ENCODE measurements at regions not wholly inside any gene's neighbourhood (a gene's known extent, or its start where the extent isn't known, plus 50 kb on each side); places are given as distances from the start of the nearest gene placed in this dataset.
A peak's percentile ranks its signal among the peaks of the same experiment; 100 is the strongest.

DNA sequence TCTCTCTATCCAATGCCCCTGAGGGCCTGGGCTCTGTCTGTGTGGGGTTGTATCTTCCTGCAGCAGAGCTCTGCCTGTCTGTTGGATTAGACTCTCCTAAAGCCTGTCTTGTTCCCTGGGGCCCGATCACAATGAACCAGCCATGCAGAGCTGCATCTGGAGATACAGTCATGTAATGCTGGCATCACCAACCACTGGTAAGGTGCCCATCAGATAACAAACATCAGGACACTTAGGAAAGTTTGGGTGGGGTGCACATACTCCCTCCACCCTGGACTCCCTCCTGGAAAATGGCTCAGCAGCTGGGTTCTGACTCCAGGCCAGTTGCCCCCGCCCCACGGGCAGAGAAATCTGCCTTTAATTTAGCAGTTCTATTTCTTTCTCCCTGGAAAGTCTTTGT, 61.3 kb upstream of the BRD7 start:
- intact Hi-C loops (cut with DNase I): no loop called here
- DNase-seq: no peak

DNA sequence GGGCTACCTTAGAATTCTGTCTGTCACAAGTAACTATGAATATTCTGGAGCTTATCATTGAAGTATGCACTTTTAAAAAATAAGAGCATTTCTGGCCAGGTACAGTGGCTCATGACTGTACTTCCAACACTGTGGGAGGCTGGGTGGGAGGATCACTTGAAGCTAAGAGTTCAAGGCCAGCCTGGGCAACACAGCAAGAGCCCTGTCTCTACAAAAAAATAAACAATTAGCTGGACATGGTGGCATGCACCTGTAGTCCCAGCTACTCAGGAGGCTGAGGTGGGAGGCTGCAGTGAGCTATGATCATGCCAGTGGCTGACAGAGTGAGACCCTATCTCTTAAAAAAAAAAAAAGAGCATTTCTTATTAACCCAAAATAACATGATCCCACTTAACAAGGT, 60.0 kb upstream of the BRD7 start:
- intact Hi-C loops (cut with DNase I): no loop called here
- peak in 1 of 42 donors; percentile 13 for DNase-seq

DNA sequence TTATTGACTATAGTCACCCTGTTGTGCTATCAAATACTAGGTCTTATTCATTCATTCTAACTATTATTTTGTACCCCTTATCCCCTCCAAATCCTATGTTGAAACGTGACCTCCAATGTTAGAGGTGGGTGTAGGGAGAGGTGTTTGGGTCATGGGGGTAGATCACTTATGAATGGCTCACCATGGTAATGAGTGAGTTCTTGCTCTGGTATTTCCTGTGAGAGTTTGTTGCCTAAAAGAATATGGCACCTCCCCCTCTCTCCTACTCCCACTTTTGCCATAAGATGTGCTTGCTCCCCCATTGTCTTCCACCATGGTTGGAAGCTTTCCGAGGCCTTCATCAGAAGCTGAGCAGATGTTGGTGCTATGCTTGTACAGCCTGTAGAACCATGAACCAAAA, 59.3 kb upstream of the BRD7 start:
- no peak for DNase-seq
- intact Hi-C loops (cut with DNase I): no loop called here

DNA sequence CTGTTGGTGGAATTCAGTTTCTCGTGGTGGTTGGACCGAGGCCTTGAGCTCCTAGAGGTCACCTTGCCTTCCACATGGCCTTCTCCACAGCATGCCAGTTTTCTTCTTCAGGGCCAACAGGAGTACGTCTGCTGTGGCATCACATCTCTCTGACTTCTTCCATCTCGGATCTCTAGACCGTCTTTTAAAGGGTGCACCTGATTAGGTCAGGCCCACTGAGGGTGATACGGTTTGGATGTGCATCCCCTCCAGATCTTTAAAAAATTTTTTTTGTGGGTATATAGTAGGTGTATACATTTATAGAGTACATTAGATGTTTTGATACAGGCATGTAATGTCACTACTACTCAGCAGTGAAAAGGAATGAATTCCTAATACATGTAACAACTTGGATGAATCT, 58.3 kb upstream of the BRD7 start:
- DNase-seq: no peak
- intact Hi-C loops (cut with DNase I): no loop called here

DNA sequence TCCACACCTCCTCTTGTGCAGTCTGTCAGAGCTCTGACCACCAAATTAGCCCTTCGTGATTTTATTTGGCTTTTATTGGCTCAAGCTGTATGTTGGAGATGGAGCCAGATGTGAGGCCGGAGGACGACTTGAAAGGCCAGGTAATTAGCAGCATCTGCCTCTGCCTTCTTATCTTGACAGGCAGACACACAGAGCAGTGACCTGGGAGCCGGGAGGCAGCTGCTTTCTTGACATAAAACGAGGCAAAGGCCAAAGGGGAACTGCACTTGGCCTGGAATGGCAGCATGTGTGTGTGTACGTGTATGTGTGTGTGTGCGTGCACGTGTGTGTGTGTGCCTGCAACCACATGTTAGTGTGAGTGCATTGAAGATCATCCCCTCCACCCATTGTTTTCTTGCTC, 56.9 kb upstream of the BRD7 start:
- intact Hi-C loops (cut with DNase I): no loop called here
- DNase-seq: peak in 1 of 42 donors; percentile 19

DNA sequence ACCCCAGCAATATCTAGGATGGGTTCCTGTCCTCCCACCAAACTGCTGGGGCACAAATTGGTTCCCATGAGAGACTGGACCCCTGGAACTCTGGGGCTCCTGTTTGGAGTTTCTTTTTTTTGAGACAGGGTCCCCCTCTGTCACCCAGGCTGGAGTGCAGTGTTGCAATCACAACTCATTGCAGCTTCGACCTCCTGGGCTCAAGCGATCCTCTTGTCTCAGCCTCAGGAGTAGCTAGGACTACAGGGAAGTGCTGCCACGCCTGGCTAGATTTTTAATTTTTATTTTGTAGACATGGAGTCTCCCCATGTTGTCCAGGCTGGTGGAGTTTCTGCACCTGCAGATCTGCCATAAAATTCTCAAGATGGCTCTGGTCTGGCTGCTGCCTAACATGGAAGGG, 56.3 kb upstream of the BRD7 start:
- intact Hi-C loops (cut with DNase I): no loop called here
- DNase-seq: peak in 1 of 42 donors; percentile 19

DNA sequence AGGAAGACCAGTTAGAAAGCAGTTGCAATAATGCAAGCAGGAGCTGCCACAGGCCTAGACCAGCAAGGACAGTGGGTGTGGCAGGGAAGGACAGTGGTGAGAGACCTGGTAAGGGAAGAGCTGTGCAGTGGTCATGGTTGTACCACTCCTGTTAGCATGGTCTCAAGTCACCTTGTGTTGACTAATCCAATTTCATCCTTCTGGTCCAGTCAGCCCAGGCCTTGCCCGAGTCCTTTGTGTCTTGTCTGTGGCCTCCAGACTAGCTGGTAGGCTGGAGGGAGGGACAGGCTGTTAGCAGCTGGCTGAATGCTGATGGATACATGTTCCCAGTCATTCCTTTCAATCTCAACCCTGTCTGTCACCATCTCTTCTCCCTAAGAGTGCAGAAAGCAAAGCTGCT, 54.1 kb upstream of the BRD7 start:
- intact Hi-C loops (cut with DNase I): no loop called here
- DNase-seq: peak in 1 of 42 donors; percentile 6

DNA sequence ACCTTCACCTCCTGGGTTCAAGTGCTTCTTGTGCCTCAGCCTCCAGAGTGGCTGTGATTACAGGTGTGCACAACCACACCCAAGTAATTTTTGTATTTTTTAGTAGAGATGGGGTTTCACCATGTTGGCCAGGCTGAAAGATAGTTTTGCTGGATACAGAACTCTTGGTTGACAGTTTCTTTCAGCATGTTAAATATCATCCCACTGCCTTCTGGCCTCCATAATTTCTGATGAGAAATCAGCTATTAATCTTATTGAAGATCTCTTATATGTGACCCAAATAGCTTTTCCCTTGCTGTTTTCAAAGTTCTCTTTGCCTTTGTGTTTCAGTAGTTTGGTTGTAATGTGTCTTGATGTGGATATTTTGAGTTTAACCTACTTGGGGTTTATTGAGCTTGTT, 50.3 kb upstream of the BRD7 start:
- no peak for DNase-seq
- intact Hi-C loops (cut with DNase I): no loop called here

Measured in head of caudate nucleus (tissue), 42 donors.